Kidney (tissue), 13 donors: ENCODE measurements at regions not wholly inside any gene's neighbourhood (a gene's known extent, or its start where the extent isn't known, plus 50 kb on each side); places are given as distances from the start of the nearest gene placed in this dataset.

Experiments
- DNase-seq, 5 donors: peaks; one replicate each; pipeline ENCODE4 v3.0.0-alpha.2; 2013 to 2020
- FAIRE-seq: peaks from 2 replicates; lab custom pipeline; 2012; peaks lifted over from hg19 to GRCh38; lab: Jason Lieb, UNC
- H3K27ac ChIP-seq, 2 donors: one replicate each; pipeline ENCODE4 v1.7.0; 2013; ENCODE audit warnings: low read depth in 2 of 2, low read length in 2 of 2, inconsistent platforms in 1 of 2
- H3K27me3 ChIP-seq: one replicate; pipeline ENCODE4 v1.7.1; 2013; ENCODE audit warnings: low read length, inconsistent platforms; ENCODE audit not compliant: control insufficient read depth, insufficient read depth
- H3K36me3 ChIP-seq, 3 donors: one replicate each; pipeline versions ENCODE4 v1.7.0 to v1.7.1; 2013; ENCODE audit warnings: low read length in 3 of 3, control low read depth in 1 of 3, inconsistent platforms in 1 of 3; ENCODE audit not compliant: insufficient read depth in 3 of 3, control insufficient read depth in 2 of 3
- H3K4me1 ChIP-seq, 3 donors: one replicate each; pipeline versions ENCODE4 v1.7.0 to v1.7.1; 2013; ENCODE audit warnings: low read length in 3 of 3, inconsistent platforms in 1 of 3, low read depth in 1 of 3; ENCODE audit not compliant: control insufficient read depth in 2 of 3, insufficient read depth in 2 of 3
- H3K4me3 ChIP-seq, 3 donors: one replicate each; pipeline versions ENCODE4 v1.7.0 to v1.8.1; 2013; ENCODE audit warnings: low read length in 3 of 3, control low read depth in 1 of 3, inconsistent platforms in 1 of 3
- H3K9ac ChIP-seq, 3 donors: one replicate each; pipeline versions ENCODE4 v1.7.0 to v1.7.1; 2013; ENCODE audit warnings: low read length in 3 of 3, control low read depth in 1 of 3, inconsistent platforms in 1 of 3
- H3K9me3 ChIP-seq, 3 donors: one replicate each; pipeline versions ENCODE4 v1.7.0 to v1.7.1; 2013; ENCODE audit warnings: low read length in 3 of 3, control low read depth in 1 of 3, inconsistent platforms in 1 of 3; ENCODE audit not compliant: control insufficient read depth in 2 of 3, insufficient read depth in 1 of 3
- intact Hi-C: fragments of 100-400 bp; cut with DNase I; formaldehyde crosslinking; loops from one replicate; pipeline ENCODE4 v1.11.1; 2022
- TF ChIP-seq, protein P1 (sequence below): IDR thresholded peaks from 3 replicates; pipeline ENCODE4 v1.5.1; 2012; ENCODE audit warnings: mild to moderate bottlenecking, moderate library complexity, borderline replicate concordance; ENCODE audit not compliant: insufficient read depth; ENCODE audit errors: extremely low read depth
- donor health status: control.
- donor health status: control.
- donor health status: control.
- donor health status: control.
- donor health status: control.
- donor health status: DM: yes; HTN: yes; CAD: no.
- donor health status: Normal renal cell carcinoma (clear cell type).

DNA sequence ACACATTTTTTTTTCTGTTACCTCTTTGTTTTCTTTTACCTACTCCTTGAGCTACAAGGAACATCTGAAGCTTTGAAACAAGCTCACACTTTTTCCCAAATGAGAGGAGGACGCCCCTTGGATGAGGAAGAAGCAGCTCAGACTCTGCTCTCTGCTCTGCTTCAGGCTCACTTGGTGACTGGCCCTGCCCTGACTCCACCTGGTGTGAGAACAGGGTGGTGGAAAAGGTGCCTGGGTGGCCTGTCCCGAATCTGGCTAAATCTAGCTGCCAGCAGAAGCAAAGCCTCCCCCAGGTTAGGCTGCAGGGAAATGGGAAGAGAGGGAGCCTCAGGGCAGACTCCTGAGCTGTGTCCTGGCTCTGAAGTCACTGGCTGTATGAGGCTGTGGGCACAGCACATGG is 68.0 kb upstream of the CEACAM8 start:
- no peak for FAIRE-seq
- TF ChIP-seq, protein P1, sequence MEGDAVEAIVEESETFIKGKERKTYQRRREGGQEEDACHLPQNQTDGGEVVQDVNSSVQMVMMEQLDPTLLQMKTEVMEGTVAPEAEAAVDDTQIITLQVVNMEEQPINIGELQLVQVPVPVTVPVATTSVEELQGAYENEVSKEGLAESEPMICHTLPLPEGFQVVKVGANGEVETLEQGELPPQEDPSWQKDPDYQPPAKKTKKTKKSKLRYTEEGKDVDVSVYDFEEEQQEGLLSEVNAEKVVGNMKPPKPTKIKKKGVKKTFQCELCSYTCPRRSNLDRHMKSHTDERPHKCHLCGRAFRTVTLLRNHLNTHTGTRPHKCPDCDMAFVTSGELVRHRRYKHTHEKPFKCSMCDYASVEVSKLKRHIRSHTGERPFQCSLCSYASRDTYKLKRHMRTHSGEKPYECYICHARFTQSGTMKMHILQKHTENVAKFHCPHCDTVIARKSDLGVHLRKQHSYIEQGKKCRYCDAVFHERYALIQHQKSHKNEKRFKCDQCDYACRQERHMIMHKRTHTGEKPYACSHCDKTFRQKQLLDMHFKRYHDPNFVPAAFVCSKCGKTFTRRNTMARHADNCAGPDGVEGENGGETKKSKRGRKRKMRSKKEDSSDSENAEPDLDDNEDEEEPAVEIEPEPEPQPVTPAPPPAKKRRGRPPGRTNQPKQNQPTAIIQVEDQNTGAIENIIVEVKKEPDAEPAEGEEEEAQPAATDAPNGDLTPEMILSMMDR: no peak
- intact Hi-C loops: no loop called here
- Histone ChIP-seq H3K9ac (no peak overlapping the region), H3K27ac (no peak overlapping the region), H3K4me1 (no peaks in the 10 kb centered on the region), H3K9me3 (peaks cover 0 to 3% (median 0%) of the 10 kb centered on the region in 3 donors), H3K36me3 (no peaks in the 10 kb centered on the region), H3K4me3 (no peak overlapping the region), H3K27me3 (no peaks in the 10 kb centered on the region)
- no peak for DNase-seq

DNA sequence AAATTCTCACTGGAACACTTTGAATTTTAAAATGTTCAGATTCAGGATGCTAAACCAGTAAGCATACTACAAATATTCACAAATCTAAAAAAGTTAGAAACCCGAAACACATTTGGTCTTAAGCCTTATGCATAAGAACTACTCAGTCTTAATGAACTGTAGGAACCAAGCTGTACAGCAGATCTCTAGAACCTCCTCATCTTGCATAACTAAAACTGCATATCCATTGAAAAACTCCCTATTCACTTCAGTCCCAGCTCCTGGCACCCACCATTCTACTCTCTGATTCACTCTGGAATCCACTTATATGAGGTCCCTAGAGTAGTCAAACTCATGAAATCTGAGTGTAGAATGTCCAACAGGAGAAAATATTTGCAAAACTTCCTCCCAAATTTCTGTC is 65.6 kb upstream of the CEACAM8 start:
- Histone ChIP-seq H3K9me3 (peaks cover 0 to 3% (median 0%) of the 10 kb centered on the region in 3 donors), H3K27me3 (no peaks in the 10 kb centered on the region), H3K27ac (no peak overlapping the region), H3K9ac (no peak overlapping the region), H3K36me3 (no peaks in the 10 kb centered on the region), H3K4me3 (no peak overlapping the region), H3K4me1 (no peaks in the 10 kb centered on the region)
- no peak for DNase-seq
- no peak for FAIRE-seq
- TF ChIP-seq, protein P1: no peak
- intact Hi-C loops: no loop called here

DNA sequence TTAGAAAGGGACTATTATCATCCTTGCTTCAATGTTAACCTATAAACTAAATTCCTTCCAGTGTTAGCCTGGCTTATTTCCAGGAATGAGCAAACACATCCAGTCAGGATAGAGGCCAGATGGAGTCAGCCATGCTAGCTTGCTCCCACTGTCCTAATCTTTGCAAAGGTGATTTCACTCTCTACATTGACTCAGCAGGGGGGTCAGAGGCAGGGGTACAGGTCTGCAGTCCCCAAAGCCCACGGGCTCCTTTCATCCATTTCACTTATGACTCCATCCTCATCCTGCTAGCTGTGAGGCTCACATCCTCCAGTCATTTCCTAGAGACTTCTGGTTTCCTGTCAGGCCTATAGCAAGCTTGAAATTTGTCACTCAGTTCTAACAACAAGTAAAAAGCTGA is 63.4 kb upstream of the CEACAM8 start:
- TF ChIP-seq, protein P1: no peak
- intact Hi-C loops: no loop called here
- no peak overlapping the region for H3K27ac ChIP-seq
- H3K36me3 ChIP-seq: no peaks in the 10 kb centered on the region
- peaks cover 0 to 3% (median 0%) of the 10 kb centered on the region in 3 donors for H3K9me3 ChIP-seq
- FAIRE-seq (no peak), DNase-seq (peak in 1 of 5 donors; percentile 11)
- no peaks in the 10 kb centered on the region for H3K27me3 ChIP-seq
- H3K4me3 ChIP-seq: no peak overlapping the region
- no peak overlapping the region for H3K9ac ChIP-seq
- no peaks in the 10 kb centered on the region for H3K4me1 ChIP-seq

DNA sequence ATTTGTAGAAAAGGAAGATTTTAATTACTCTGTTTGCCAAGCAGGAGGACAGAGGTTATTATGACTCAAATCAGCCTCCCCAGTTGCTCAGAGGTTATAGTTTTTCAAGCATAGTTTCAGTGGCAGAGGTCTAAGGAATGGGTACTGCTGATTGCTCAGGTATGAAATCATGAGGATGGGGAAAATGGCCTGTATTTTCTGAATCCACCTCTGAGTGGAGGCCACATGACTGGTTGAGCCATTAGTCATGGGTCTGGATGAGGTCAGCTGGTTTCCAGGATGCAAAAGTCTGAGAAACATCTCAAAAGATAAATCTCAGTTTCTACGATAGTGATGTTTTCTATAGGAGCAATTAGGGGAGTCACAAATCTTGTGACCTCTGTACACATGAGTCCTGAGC is 62.8 kb upstream of the CEACAM8 start:
- DNase-seq: no peak
- H3K4me1 ChIP-seq: no peaks in the 10 kb centered on the region

More for the DNA sequence above, 62.8 kb upstream of the CEACAM8 start:
- intact Hi-C loops: no loop called here
- no peak for FAIRE-seq
- no peak overlapping the region for H3K9ac ChIP-seq
- H3K27ac ChIP-seq: no peak overlapping the region
- TF ChIP-seq, protein P1: no peak
- H3K9me3 ChIP-seq: peaks cover 0 to 3% (median 0%) of the 10 kb centered on the region in 3 donors
- H3K36me3 ChIP-seq: no peaks in the 10 kb centered on the region
- no peaks in the 10 kb centered on the region for H3K27me3 ChIP-seq
- H3K4me3 ChIP-seq: no peak overlapping the region
